Naive thymus-derived CD4-positive, alpha-beta T cell (primary cell): ENCODE measurements at regions not wholly inside any gene's neighbourhood (a gene's known extent, or its start where the extent isn't known, plus 50 kb on each side); places are given as distances from the start of the nearest gene placed in this dataset.

Experiments
- ATAC-seq: fragments of 150-1000 bp; cut with Tn5 transposase; 2 replicates; pipeline ENCODE4 v1.10.0; 2021; ENCODE audit warnings: mild to moderate bottlenecking, moderate library complexity
- CTCF ChIA-PET: fragments of 350-600 bp; sonication (Branson Sonifier 250); formaldehyde crosslinking; loops from one replicate; lab custom pipeline; 2021; ENCODE audit warnings: antibody characterized with exemption; lab: Charles Lee
- POLR2A ChIA-PET: fragments of 350-600 bp; sonication (Branson Sonifier 250); formaldehyde crosslinking; loops from one replicate; lab custom pipeline; 2021; ENCODE audit warnings: antibody characterized with exemption, inconsistent platforms; lab: Charles Lee
- DNase-seq, 9 donors: peaks; one replicate each; pipeline versions ENCODE4 v3.0.0 to v3.0.0-alpha.2; 2020 to 2022; ENCODE audit warnings: mixed read lengths in 1 of 9
- H3K27ac ChIP-seq: one replicate; pipeline ENCODE4 v1.7.0; 2013; ENCODE audit warnings: mild to moderate bottlenecking, low read depth, low read length, moderate library complexity
- H3K27me3 ChIP-seq, 2 donors: one replicate each; pipeline ENCODE4 v1.7.0; 2013; ENCODE audit warnings: low read length in 2 of 2, mild to moderate bottlenecking in 2 of 2, moderate library complexity in 2 of 2; ENCODE audit not compliant: control insufficient read depth in 2 of 2, insufficient read depth in 2 of 2
- H3K36me3 ChIP-seq, 3 experiments: 1 replicate in 2 of 3; 2 replicates in 1 of 3; pipeline ENCODE4 v1.7.0; 2013; ENCODE audit warnings: low read length in 3 of 3, mild to moderate bottlenecking in 3 of 3, moderate library complexity in 1 of 3; ENCODE audit not compliant: insufficient read depth in 3 of 3, control insufficient read depth in 2 of 3
- H3K4me1 ChIP-seq, 2 donors: one replicate each; pipeline ENCODE4 v1.7.0; 2013; ENCODE audit warnings: low read length in 2 of 2, mild to moderate bottlenecking in 2 of 2, moderate library complexity in 1 of 2; ENCODE audit not compliant: control insufficient read depth in 2 of 2, insufficient read depth in 2 of 2
- H3K4me3 ChIP-seq: 2 replicates; pipeline ENCODE4 v1.7.0; 2013; ENCODE audit warnings: mild to moderate bottlenecking, low read length
- H3K9me3 ChIP-seq, 3 experiments: 1 replicate in 2 of 3; 2 replicates in 1 of 3; pipeline ENCODE4 v1.7.0; 2013; ENCODE audit warnings: low read length in 3 of 3; ENCODE audit not compliant: control insufficient read depth in 2 of 3
- H3K27ac Mint-ChIP-seq, 9 donors: one replicate each; pipeline ENCODE4 v1.8.0; 2020 to 2022; ENCODE audit warnings: mixed read lengths in 9 of 9, mild to moderate bottlenecking in 8 of 9, moderate library complexity in 5 of 9, inconsistent platforms in 2 of 9
- H3K27me3 Mint-ChIP-seq, 5 donors: one replicate each; pipeline ENCODE4 v1.8.0; 2021 to 2022; ENCODE audit warnings: mixed read lengths in 5 of 5, mild to moderate bottlenecking in 1 of 5
- H3K36me3 Mint-ChIP-seq, 5 donors: one replicate each; pipeline ENCODE4 v1.8.0; 2020 to 2022; ENCODE audit warnings: mixed read lengths in 5 of 5, mild to moderate bottlenecking in 3 of 5, inconsistent platforms in 1 of 5
- H3K4me1 Mint-ChIP-seq, 7 donors: one replicate each; pipeline ENCODE4 v1.8.0; 2020 to 2022; ENCODE audit warnings: mixed read lengths in 7 of 7, mild to moderate bottlenecking in 3 of 7, inconsistent platforms in 1 of 7
- H3K4me3 Mint-ChIP-seq, 10 donors: one replicate each; pipeline ENCODE4 v1.8.0; 2020 to 2022; ENCODE audit warnings: mild to moderate bottlenecking in 10 of 10, mixed read lengths in 10 of 10, moderate library complexity in 6 of 10, inconsistent platforms in 2 of 10
- H3K9me3 Mint-ChIP-seq, 11 donors: one replicate each; pipeline ENCODE4 v1.8.0; 2020 to 2022; ENCODE audit warnings: mixed read lengths in 11 of 11, mild to moderate bottlenecking in 4 of 11, inconsistent platforms in 1 of 11, moderate library complexity in 1 of 11
- intact Hi-C, 2 donors: fragments of 100-400 bp; cut with micrococcal nuclease; formaldehyde crosslinking; loops; one replicate each; pipeline ENCODE4 v1.15.1; 2023

- intact Hi-C loops: no loop called here
These were observed 63.2 kb upstream of the IGFBP5 start for GRCh38 chr2:216758256-216759155.

GRCh38 chr2:216757532-216757931, 62.2 kb upstream of the IGFBP5 start:
- Histone ChIP-seq H3K4me1 (no peaks in the 10 kb centered on the region), H3K9me3 (no peaks in the 10 kb centered on the region), H3K27me3 (no peaks in the 10 kb centered on the region), H3K27ac (no peak overlapping the region), H3K36me3 (no peaks in the 10 kb centered on the region), H3K4me3 (no peak overlapping the region)
- no peaks in the 10 kb centered on the region for H3K4me1 Mint-ChIP-seq
- intact Hi-C loops: no loop called here
- H3K27ac Mint-ChIP-seq: no peak overlapping the region
- peaks cover 0 to 5% (median 0%) of the 10 kb centered on the region in 11 donors for H3K9me3 Mint-ChIP-seq
- H3K36me3 Mint-ChIP-seq: no peaks in the 10 kb centered on the region
- peaks cover 0 to 14% (median 7%) of the 10 kb centered on the region in 5 donors for H3K27me3 Mint-ChIP-seq
- DNase-seq (no peak), ATAC-seq (no peak)
- no peak overlapping the region for H3K4me3 Mint-ChIP-seq
- ChIA-PET POLR2A (no interaction called here), CTCF (no interaction called here)

More at GRCh38 chr2:216758256-216759155, 63.2 kb upstream of the IGFBP5 start:
- no peaks in the 10 kb centered on the region for H3K27me3 ChIP-seq
- no peaks in the 10 kb centered on the region for H3K9me3 ChIP-seq
- Mint-ChIP-seq H3K27ac (no peak overlapping the region), H3K36me3 (no peaks in the 10 kb centered on the region), H3K27me3 (peaks cover 0 to 13% (median 7%) of the 10 kb centered on the region in 5 donors), H3K4me3 (no peak overlapping the region), H3K9me3 (peaks cover 0 to 5% (median 0%) of the 10 kb centered on the region in 11 donors), H3K4me1 (no peaks in the 10 kb centered on the region)
- no peaks in the 10 kb centered on the region for H3K36me3 ChIP-seq
- ATAC-seq (no peak), DNase-seq (no peak)
- ChIA-PET CTCF (no interaction called here), POLR2A (no interaction called here)
- no peak overlapping the region for H3K27ac ChIP-seq
- H3K4me3 ChIP-seq: no peak overlapping the region
- H3K4me1 ChIP-seq: no peaks in the 10 kb centered on the region

GRCh38 chr2:216756435-216756834, 61.1 kb upstream of the IGFBP5 start:
- no peaks in the 10 kb centered on the region for H3K36me3 ChIP-seq
- peaks cover 0 to 20% (median 7%) of the 10 kb centered on the region in 5 donors for H3K27me3 Mint-ChIP-seq
- POLR2A ChIA-PET: no interaction called here
- H3K27me3 ChIP-seq: no peaks in the 10 kb centered on the region
- H3K9me3 ChIP-seq: no peaks in the 10 kb centered on the region
- no peaks in the 10 kb centered on the region for H3K4me1 ChIP-seq
- DNase-seq (no peak), ATAC-seq (no peak)
- peaks cover 0 to 5% (median 0%) of the 10 kb centered on the region in 11 donors for H3K9me3 Mint-ChIP-seq
- no peak overlapping the region for H3K4me3 Mint-ChIP-seq
- H3K4me3 ChIP-seq: no peak overlapping the region
- intact Hi-C loops: no loop called here
- CTCF ChIA-PET: no interaction called here
- no peak overlapping the region for H3K27ac ChIP-seq
- H3K4me1 Mint-ChIP-seq: no peaks in the 10 kb centered on the region
- H3K36me3 Mint-ChIP-seq: no peaks in the 10 kb centered on the region
- H3K27ac Mint-ChIP-seq: no peak overlapping the region

- no peak overlapping the region for H3K27ac Mint-ChIP-seq
- ATAC-seq (no peak), DNase-seq (no peak)
- ChIA-PET POLR2A (no interaction called here), CTCF (no interaction called here)
- no peaks in the 10 kb centered on the region for H3K4me1 Mint-ChIP-seq
- H3K27ac ChIP-seq: no peak overlapping the region
- H3K4me3 Mint-ChIP-seq: no peak overlapping the region
- no peaks in the 10 kb centered on the region for H3K36me3 ChIP-seq
- intact Hi-C loops: no loop called here
- no peak overlapping the region for H3K4me3 ChIP-seq
- no peaks in the 10 kb centered on the region for H3K9me3 ChIP-seq
- peaks cover 0 to 35% (median 9%) of the 10 kb centered on the region in 5 donors for H3K27me3 Mint-ChIP-seq
- H3K27me3 ChIP-seq: no peaks in the 10 kb centered on the region
- H3K4me1 ChIP-seq: no peaks in the 10 kb centered on the region
- H3K9me3 Mint-ChIP-seq: peaks cover 0 to 5% (median 0%) of the 10 kb centered on the region in 11 donors
- no peaks in the 10 kb centered on the region for H3K36me3 Mint-ChIP-seq
These were observed 59.5 kb upstream of the IGFBP5 start for GRCh38 chr2:216754812-216755211.

GRCh38 chr2:216754336-216754735, 59.0 kb upstream of the IGFBP5 start:
- no peaks in the 10 kb centered on the region for H3K36me3 Mint-ChIP-seq
- ATAC-seq (no peak), DNase-seq (no peak)
- Histone ChIP-seq H3K27ac (no peak overlapping the region), H3K4me1 (no peaks in the 10 kb centered on the region), H3K4me3 (no peak overlapping the region), H3K27me3 (no peaks in the 10 kb centered on the region), H3K36me3 (no peaks in the 10 kb centered on the region), H3K9me3 (no peaks in the 10 kb centered on the region)
- ChIA-PET CTCF (no interaction called here), POLR2A (no interaction called here)
- intact Hi-C loops: no loop called here
- H3K27me3 Mint-ChIP-seq: peaks cover 0 to 40% (median 10%) of the 10 kb centered on the region in 5 donors
- peaks cover 0 to 5% (median 0%) of the 10 kb centered on the region in 11 donors for H3K9me3 Mint-ChIP-seq
- H3K4me3 Mint-ChIP-seq: no peak overlapping the region
- H3K4me1 Mint-ChIP-seq: no peaks in the 10 kb centered on the region
- no peak overlapping the region for H3K27ac Mint-ChIP-seq

GRCh38 chr2:216752855-216753505, 57.6 kb upstream of the IGFBP5 start:
- H3K4me3 Mint-ChIP-seq: no peak overlapping the region
- POLR2A ChIA-PET: no interaction called here
- intact Hi-C loops: no loop called here
- H3K36me3 Mint-ChIP-seq: no peaks in the 10 kb centered on the region
- no peaks in the 10 kb centered on the region for H3K4me1 Mint-ChIP-seq
- H3K9me3 Mint-ChIP-seq: peaks cover 0 to 5% (median 0%) of the 10 kb centered on the region in 11 donors
- ATAC-seq: no peak
- CTCF ChIA-PET: no interaction called here
- Histone ChIP-seq H3K9me3 (no peaks in the 10 kb centered on the region), H3K27me3 (no peaks in the 10 kb centered on the region), H3K27ac (no peak overlapping the region), H3K36me3 (no peaks in the 10 kb centered on the region), H3K4me1 (no peaks in the 10 kb centered on the region), H3K4me3 (no peak overlapping the region)
- H3K27me3 Mint-ChIP-seq: peaks cover 8 to 44% (median 15%) of the 10 kb centered on the region in 5 donors
- H3K27ac Mint-ChIP-seq: no peak overlapping the region
- no peak for DNase-seq
